OCI-LY7 (cell line): ENCODE measurements at regions not wholly inside any gene's neighbourhood (a gene's known extent, or its start where the extent isn't known, plus 50 kb on each side); places are given as distances from the start of the nearest gene placed in this dataset.

ENCODE experiments used
- CTCF ChIP-seq: fragments of 200-600 bp; sonication (generic); conservative IDR thresholded peaks from 2 replicates; pipeline ENCODE4 v1.5.1; 2014; ENCODE audit warnings: mild to moderate bottlenecking, antibody characterized with exemption, low read length, moderate library complexity, mixed read lengths
- EZH2phosphoT487 ChIP-seq: fragments of 200-600 bp; sonication (generic); IDR thresholded peaks from 2 replicates; pipeline ENCODE4 v1.6.1; 2018; ENCODE audit warnings: low read depth, borderline replicate concordance, mild to moderate bottlenecking, mixed run types, antibody characterized with exemption, low read length, moderate library complexity, mixed read lengths

- no peak for TF ChIP-seq CTCF
- TF ChIP-seq EZH2phosphoT487 = no peak
These were observed 462.1 kb upstream of the DEPDC1 start for GRCh38 chr1:68958958-68959357.
